OCI-LY7 (cell line): ENCODE measurements at regions not wholly inside any gene's neighbourhood (a gene's known extent, or its start where the extent isn't known, plus 50 kb on each side); places are given as distances from the start of the nearest gene placed in this dataset.

Experiments used
- BruUV-seq: library from RNA; stranded (reverse); fragments of 400-500 nt; replicated peaks from 2 replicates; lab custom pipeline; 2021; lab: Mats Ljungman, UMichigan
- CTCF ChIA-PET: fragments of 300-600 bp; sonication (Branson Sonifier 250); formaldehyde crosslinking; loops from one replicate; lab custom pipeline; 2022; ENCODE audit warnings: antibody characterized with exemption; ENCODE audit not compliant: unreplicated experiment; lab: Charles Lee
- POLR2A ChIA-PET: fragments of 300-600 bp; sonication (Branson Sonifier 250); formaldehyde crosslinking; loops from one replicate; lab custom pipeline; 2022; ENCODE audit warnings: antibody characterized with exemption; lab: Charles Lee
- DNase-seq: peaks from one replicate; pipeline ENCODE4 v3.0.0-alpha.2; 2015; ENCODE audit warnings: low spot score
- H2AFZ ChIP-seq: fragments of 200-600 bp; sonication (generic), shearing (Covaris generic); 2 replicates; pipeline ENCODE4 v1.6.1; 2014; ENCODE audit warnings: mild to moderate bottlenecking, antibody characterized with exemption, low read length, moderate library complexity
- H3K27ac ChIP-seq: fragments of 200-600 bp; sonication (generic); 2 replicates; pipeline ENCODE4 v1.5.1; 2014; ENCODE audit warnings: mixed run types, low read depth, mild to moderate bottlenecking, moderate library complexity, low read length, inconsistent platforms; ENCODE audit not compliant: poor library complexity, severe bottlenecking
- H3K36me3 ChIP-seq: fragments of 200-600 bp; sonication (generic); 2 replicates; pipeline ENCODE4 v1.6.1; 2014; ENCODE audit warnings: mild to moderate bottlenecking, antibody characterized with exemption, low read length, moderate library complexity, mixed read lengths; ENCODE audit not compliant: insufficient read depth
- H3K4me1 ChIP-seq: fragments of 200-600 bp; sonication (generic); 2 replicates; pipeline ENCODE4 v1.5.1; 2014; ENCODE audit warnings: mild to moderate bottlenecking, low read length; ENCODE audit not compliant: insufficient read depth, poor library complexity, severe bottlenecking
- H3K4me2 ChIP-seq: fragments of 200-600 bp; sonication (generic); 2 replicates; pipeline ENCODE4 v1.6.1; 2014; ENCODE audit warnings: mild to moderate bottlenecking, low read length
- H3K4me3 ChIP-seq: fragments of 200-600 bp; sonication (generic); 2 replicates; pipeline ENCODE4 v1.5.1; 2014; ENCODE audit warnings: mild to moderate bottlenecking, low read depth, low read length; ENCODE audit not compliant: poor library complexity, severe bottlenecking
- H3K79me2 ChIP-seq: fragments of 200-600 bp; sonication (generic); 2 replicates; pipeline ENCODE4 v1.6.1; 2016; ENCODE audit warnings: low read depth, mild to moderate bottlenecking, low read length, moderate library complexity, mixed read lengths; ENCODE audit not compliant: insufficient read depth
- H3K9me2 ChIP-seq: fragments of 200-600 bp; sonication (generic); 2 replicates; pipeline ENCODE4 v1.6.1; 2016; ENCODE audit warnings: mild to moderate bottlenecking, low read length, mixed read lengths; ENCODE audit not compliant: insufficient read depth
- H3K9me3 ChIP-seq: fragments of 200-600 bp; sonication (generic); 2 replicates; pipeline ENCODE4 v1.6.1; 2014; ENCODE audit warnings: mild to moderate bottlenecking, mixed run types, low read length, mixed read lengths
- H4K20me1 ChIP-seq: fragments of 200-600 bp; sonication (generic); 2 replicates; pipeline ENCODE4 v1.6.1; 2014; ENCODE audit warnings: mild to moderate bottlenecking, antibody characterized with exemption, low read length, moderate library complexity, mixed read lengths; ENCODE audit not compliant: insufficient read depth
- CTCF ChIP-seq: fragments of 200-600 bp; sonication (generic); conservative IDR thresholded peaks from 2 replicates; pipeline ENCODE4 v1.5.1; 2014; ENCODE audit warnings: mild to moderate bottlenecking, antibody characterized with exemption, low read length, moderate library complexity, mixed read lengths
- EZH2phosphoT487 ChIP-seq: fragments of 200-600 bp; sonication (generic); IDR thresholded peaks from 2 replicates; pipeline ENCODE4 v1.6.1; 2018; ENCODE audit warnings: low read depth, borderline replicate concordance, mild to moderate bottlenecking, mixed run types, antibody characterized with exemption, low read length, moderate library complexity, mixed read lengths
- intact Hi-C: fragments of 100-400 bp; cut with micrococcal nuclease; formaldehyde crosslinking; loops from one replicate; pipeline ENCODE4 v1.10.0; 2022; ENCODE audit not compliant: unreplicated experiment

- no peak overlapping the region for H3K4me3 ChIP-seq
- intact Hi-C loops = no loop called here
- H3K27ac ChIP-seq = no peak overlapping the region
- H3K36me3 ChIP-seq = no peaks in the 10 kb centered on the region
- no peak for DNase-seq
- no peaks in the 10 kb centered on the region for H3K9me2 ChIP-seq
- ChIA-PET POLR2A (no interaction called here), CTCF (no interaction called here)
- no TSS peak for BruUV-seq
- no peaks in the 10 kb centered on the region for H3K9me3 ChIP-seq
- TF ChIP-seq EZH2phosphoT487 = no peak
- TF ChIP-seq CTCF = no peak
- no peaks in the 10 kb centered on the region for H4K20me1 ChIP-seq
- no peaks in the 10 kb centered on the region for H3K4me1 ChIP-seq
- no peaks in the 10 kb centered on the region for H3K79me2 ChIP-seq
- no peak overlapping the region for H2AFZ ChIP-seq
- H3K4me2 ChIP-seq = no peak overlapping the region
Observed at GRCh38 chr7:42756841-42757240, 155.0 kb downstream of the C7orf25 start.

- intact Hi-C loops = no loop called here
- no peak overlapping the region for H3K4me3 ChIP-seq
- H3K9me2 ChIP-seq = no peaks in the 10 kb centered on the region
- H2AFZ ChIP-seq = no peak overlapping the region
- no TSS peak for BruUV-seq
- POLR2A ChIA-PET = no interaction called here
- H4K20me1 ChIP-seq = no peaks in the 10 kb centered on the region
- DNase-seq = no peak
- CTCF ChIA-PET = no interaction called here
- no peak overlapping the region for H3K4me2 ChIP-seq
- TF ChIP-seq CTCF (no peak), EZH2phosphoT487 (no peak)
- H3K9me3 ChIP-seq = no peaks in the 10 kb centered on the region
- H3K79me2 ChIP-seq = no peaks in the 10 kb centered on the region
- H3K4me1 ChIP-seq = no peaks in the 10 kb centered on the region
- H3K36me3 ChIP-seq = no peaks in the 10 kb centered on the region
- H3K27ac ChIP-seq = no peak overlapping the region
Observed at GRCh38 chr7:42753811-42754363, 158.0 kb downstream of the C7orf25 start.

GRCh38 chr7:42753367-42753766 lies 158.5 kb downstream of the C7orf25 start:
- CTCF ChIA-PET = no interaction called here
- Histone ChIP-seq H3K27ac (no peak overlapping the region), H3K4me3 (no peak overlapping the region), H3K4me1 (no peaks in the 10 kb centered on the region), H2AFZ (no peak overlapping the region), H3K4me2 (no peak overlapping the region), H4K20me1 (no peaks in the 10 kb centered on the region), H3K9me3 (no peaks in the 10 kb centered on the region), H3K9me2 (no peaks in the 10 kb centered on the region), H3K36me3 (no peaks in the 10 kb centered on the region), H3K79me2 (no peaks in the 10 kb centered on the region)
- POLR2A ChIA-PET = no interaction called here
- intact Hi-C loops = no loop called here
- no peak for TF ChIP-seq EZH2phosphoT487
- TF ChIP-seq CTCF = no peak
- no peak for DNase-seq
- BruUV-seq = no TSS peak
